ENCODE measurements at regions not wholly inside any gene's neighbourhood (a gene's known extent, or its start where the extent isn't known, plus 50 kb on each side); places are given as distances from the start of the nearest gene placed in this dataset.

GRCh38 chr10:84701370-84701720, 373.0 kb downstream of the CCSER2 start:
- no peak overlapping the region for H4K5ac ChIP-seq (ENCODE audit: low read depth, low read length)
- no TSS peak for BruUV-seq (replicated peaks)
- no peak overlapping the region for H3K4me3 ChIP-seq (ENCODE audit: insufficient read depth, low read depth, low read length)
- no peak overlapping the region for H3K9ac ChIP-seq (ENCODE audit: low read depth, low read length)
- H2BK15ac ChIP-seq (ENCODE audit: low read depth, low read length) = no peak overlapping the region
- no peak overlapping the region for H2AFZ ChIP-seq (replicated peaks; ENCODE audit: low read length, poor library complexity)
- no peak overlapping the region for H2AK5ac ChIP-seq (ENCODE audit: low read depth, low read length)
- H3K23ac ChIP-seq (ENCODE audit: low read depth, low read length) = no peak overlapping the region
- no peak for TF ChIP-seq FOS (IDR thresholded peaks at IDR 0.05; ENCODE audit: low read depth, low read length)
- no peak for TF ChIP-seq CHD1 (IDR thresholded peaks at IDR 0.05; ENCODE audit: low read depth, low read length)
- no peak for TF ChIP-seq BHLHE40 (IDR thresholded peaks at IDR 0.05; ENCODE audit: low read depth, low read length)
- no peak for TF ChIP-seq RAD21 (IDR thresholded peaks at IDR 0.05; ENCODE audit: low read length)
- no peak for TF ChIP-seq RFX5 (IDR thresholded peaks at IDR 0.05; ENCODE audit: low read depth, low read length)
- TF ChIP-seq, protein P1, sequence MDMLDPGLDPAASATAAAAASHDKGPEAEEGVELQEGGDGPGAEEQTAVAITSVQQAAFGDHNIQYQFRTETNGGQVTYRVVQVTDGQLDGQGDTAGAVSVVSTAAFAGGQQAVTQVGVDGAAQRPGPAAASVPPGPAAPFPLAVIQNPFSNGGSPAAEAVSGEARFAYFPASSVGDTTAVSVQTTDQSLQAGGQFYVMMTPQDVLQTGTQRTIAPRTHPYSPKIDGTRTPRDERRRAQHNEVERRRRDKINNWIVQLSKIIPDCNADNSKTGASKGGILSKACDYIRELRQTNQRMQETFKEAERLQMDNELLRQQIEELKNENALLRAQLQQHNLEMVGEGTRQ (IDR thresholded peaks at IDR 0.05; ENCODE audit: low read depth, low read length) = no peak
- no peak for TF ChIP-seq CEBPB (IDR thresholded peaks at IDR 0.05; ENCODE audit: low read depth, low read length)
- no peak for TF ChIP-seq RCOR1 (IDR thresholded peaks at IDR 0.05; ENCODE audit: insufficient replicate concordance, low read length)
- TF ChIP-seq SMC3 (IDR thresholded peaks at IDR 0.05; ENCODE audit: low read depth, low read length) = no peak
- TF ChIP-seq, protein P2, sequence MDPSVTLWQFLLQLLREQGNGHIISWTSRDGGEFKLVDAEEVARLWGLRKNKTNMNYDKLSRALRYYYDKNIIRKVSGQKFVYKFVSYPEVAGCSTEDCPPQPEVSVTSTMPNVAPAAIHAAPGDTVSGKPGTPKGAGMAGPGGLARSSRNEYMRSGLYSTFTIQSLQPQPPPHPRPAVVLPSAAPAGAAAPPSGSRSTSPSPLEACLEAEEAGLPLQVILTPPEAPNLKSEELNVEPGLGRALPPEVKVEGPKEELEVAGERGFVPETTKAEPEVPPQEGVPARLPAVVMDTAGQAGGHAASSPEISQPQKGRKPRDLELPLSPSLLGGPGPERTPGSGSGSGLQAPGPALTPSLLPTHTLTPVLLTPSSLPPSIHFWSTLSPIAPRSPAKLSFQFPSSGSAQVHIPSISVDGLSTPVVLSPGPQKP (IDR thresholded peaks at IDR 0.05; ENCODE audit: borderline replicate concordance, low read depth, low read length) = no peak
- no peak for TF ChIP-seq CTCF (conservative IDR thresholded peaks at IDR 0.05; ENCODE audit: low read depth, low read length)
- no peak for TF ChIP-seq POLR2A (IDR thresholded peaks at IDR 0.05; ENCODE audit: low read depth, low read length)
- no peak for TF ChIP-seq NFE2L2 (IDR thresholded peaks at IDR 0.05; ENCODE audit: low read depth, low read length)
- no peak for TF ChIP-seq MXI1 (IDR thresholded peaks at IDR 0.05; ENCODE audit: borderline replicate concordance, low read depth, low read length)
- no peak for TF ChIP-seq MAFK (IDR thresholded peaks at IDR 0.05; ENCODE audit: low read depth, low read length)
- no peak for TF ChIP-seq MAZ (IDR thresholded peaks at IDR 0.05; ENCODE audit: borderline replicate concordance, low read depth, low read length)
- dilution Hi-C loops (cut with HindIII; ENCODE audit: low sequenced_read_pairs, unreplicated experiment) (no loop called here), intact Hi-C loops (cut with micrococcal nuclease) (no loop called here), in situ Hi-C loops (cut with MboI; ENCODE audit: low sequenced_read_pairs) (no loop called here)
- no peak overlapping the region for H2BK5ac ChIP-seq (ENCODE audit: low read depth, low read length, poor library complexity, severe bottlenecking)
- H3K36me3 ChIP-seq (ENCODE audit: control insufficient read depth, insufficient read depth, low read length) = no peaks in the 10 kb centered on the region
- CTCF ChIA-PET = no interaction called here
- H3K18ac ChIP-seq (ENCODE audit: low read depth, low read length) = no peak overlapping the region
- no peak overlapping the region for H3K27ac ChIP-seq (ENCODE audit: insufficient read depth, low read length)
- H3K4me1 ChIP-seq (ENCODE audit: control insufficient read depth, insufficient read depth, low read length) = no peaks in the 10 kb centered on the region
- DNase-seq (no peak), ATAC-seq (ENCODE audit: low read depth) (no peak)
- peaks cover 6% of the 10 kb centered on the region; the same call in 1 of the 2 replicates for H3K9me3 ChIP-seq (ENCODE audit: control insufficient read depth, insufficient read depth, low read length)
- no peak overlapping the region for H4K8ac ChIP-seq (ENCODE audit: low read depth in 2 of 2, low read length in 2 of 2)
- no peaks in the 10 kb centered on the region for H3K9me1 ChIP-seq (ENCODE audit: insufficient read depth, low read length)
- H2AK9ac ChIP-seq (replicated peaks; ENCODE audit: low read depth, low read length, poor library complexity) = no peak overlapping the region
- WGBS, 2 experiments (ENCODE audit: extremely low coverage in 2 of 2, insufficient read length in 1 of 2) = no CpG with 5 or more reads among the region's 3 CpGs
- H3K4ac ChIP-seq (ENCODE audit: low read depth, low read length) = no peak overlapping the region
- H2BK120ac ChIP-seq (ENCODE audit: low read depth, low read length) = no peak overlapping the region
- no peak overlapping the region for H4K91ac ChIP-seq (ENCODE audit: insufficient read depth, low read depth, low read length)
- H3K4me2 ChIP-seq (ENCODE audit: low read depth, low read length) = no peak overlapping the region
- POLR2A ChIA-PET (ENCODE audit: unreplicated experiment) = no interaction called here
- H2BK20ac ChIP-seq (ENCODE audit: low read depth, low read length) = no peak overlapping the region
- no peaks in the 10 kb centered on the region for H3K27me3 ChIP-seq (ENCODE audit: control insufficient read depth, insufficient read depth, low read length)
- H3K79me1 ChIP-seq (ENCODE audit: low read depth in 1 of 2, low read length in 2 of 2) = no peaks in the 10 kb centered on the region
- H3K56ac ChIP-seq (ENCODE audit: extremely low read depth, insufficient read depth, low read length) = no peak overlapping the region
- no peaks in the 10 kb centered on the region for H4K20me1 ChIP-seq (ENCODE audit: insufficient read depth, low read length)
- no peak overlapping the region for H3K14ac ChIP-seq (replicated peaks; ENCODE audit: low read depth, low read length)
